ENCODE measurements at regions not wholly inside any gene's neighbourhood (a gene's known extent, or its start where the extent isn't known, plus 50 kb on each side); places are given as distances from the start of the nearest gene placed in this dataset.
"Not testable (repeated sequence)": the region's sequence is repeated elsewhere in the genome, so short reads cannot be mapped to it uniquely, and the experiment has no call there.

- intact Hi-C loops (cut with micrococcal nuclease), result no loop called here
These were observed 93.4 kb upstream of the KCNE2 start for GRCh38 chr21:34270411-34270810.

GRCh38 chr21:34271189-34271851 is 92.5 kb upstream of the KCNE2 start:
- intact Hi-C loops (cut with micrococcal nuclease), result no loop called here

GRCh38 chr21:34272321-34272720 is 91.5 kb upstream of the KCNE2 start:
- intact Hi-C loops (cut with micrococcal nuclease), result no loop called here

- intact Hi-C loops (cut with micrococcal nuclease), result no loop called here
These were observed 89.8 kb upstream of the KCNE2 start for GRCh38 chr21:34274001-34274400.

GRCh38 chr21:34276711-34277425 is 86.9 kb upstream of the KCNE2 start:
- intact Hi-C loops (cut with micrococcal nuclease), result no loop called here

- intact Hi-C loops (cut with micrococcal nuclease), result no loop called here
These were observed 85.4 kb upstream of the KCNE2 start for GRCh38 chr21:34278451-34278850.

- intact Hi-C loops (cut with micrococcal nuclease), result no loop called here
These were observed 84.5 kb upstream of the KCNE2 start for GRCh38 chr21:34279285-34279684.

GRCh38 chr21:34279883-34280282 is 83.9 kb upstream of the KCNE2 start:
- intact Hi-C loops (cut with micrococcal nuclease), result no loop called here

GRCh38 chr21:34280389-34280795 is 83.4 kb upstream of the KCNE2 start:
- intact Hi-C loops (cut with micrococcal nuclease), result no loop called here

- intact Hi-C loops (cut with micrococcal nuclease), result no loop called here
These were observed 82.8 kb upstream of the KCNE2 start for GRCh38 chr21:34280959-34281358.

GRCh38 chr21:34282223-34282622 is 81.6 kb upstream of the KCNE2 start:
- intact Hi-C loops (cut with micrococcal nuclease), result no loop called here

- intact Hi-C loops (cut with micrococcal nuclease), result no loop called here
These were observed 79.1 kb upstream of the KCNE2 start for GRCh38 chr21:34284666-34285065.

- intact Hi-C loops (cut with micrococcal nuclease), result not testable (repeated sequence)
These were observed 75.8 kb upstream of the KCNE2 start for GRCh38 chr21:34288042-34288441.

- intact Hi-C loops (cut with micrococcal nuclease), result no loop called here
These were observed 74.0 kb upstream of the KCNE2 start for GRCh38 chr21:34289856-34290255.

- intact Hi-C loops (cut with micrococcal nuclease), result no loop called here
These were observed 66.9 kb upstream of the KCNE2 start for GRCh38 chr21:34296878-34297277.

GRCh38 chr21:34298534-34299167 is 65.2 kb upstream of the KCNE2 start:
- intact Hi-C loops (cut with micrococcal nuclease), result no loop called here

GRCh38 chr21:34299168-34299539 is 64.7 kb upstream of the KCNE2 start:
- intact Hi-C loops (cut with micrococcal nuclease), result no loop called here

GRCh38 chr21:34302521-34302920 is 61.3 kb upstream of the KCNE2 start:
- intact Hi-C loops (cut with micrococcal nuclease), result no loop called here

GRCh38 chr21:34305605-34306604 is 57.9 kb upstream of the KCNE2 start:
- intact Hi-C loops (cut with micrococcal nuclease), result no loop called here

- intact Hi-C loops (cut with micrococcal nuclease), result no loop called here
These were observed 55.7 kb upstream of the KCNE2 start for GRCh38 chr21:34307991-34308532.
